ENCODE measurements at regions not wholly inside any gene's neighbourhood (a gene's known extent, or its start where the extent isn't known, plus 50 kb on each side); places are given as distances from the start of the nearest gene placed in this dataset.

DNA sequence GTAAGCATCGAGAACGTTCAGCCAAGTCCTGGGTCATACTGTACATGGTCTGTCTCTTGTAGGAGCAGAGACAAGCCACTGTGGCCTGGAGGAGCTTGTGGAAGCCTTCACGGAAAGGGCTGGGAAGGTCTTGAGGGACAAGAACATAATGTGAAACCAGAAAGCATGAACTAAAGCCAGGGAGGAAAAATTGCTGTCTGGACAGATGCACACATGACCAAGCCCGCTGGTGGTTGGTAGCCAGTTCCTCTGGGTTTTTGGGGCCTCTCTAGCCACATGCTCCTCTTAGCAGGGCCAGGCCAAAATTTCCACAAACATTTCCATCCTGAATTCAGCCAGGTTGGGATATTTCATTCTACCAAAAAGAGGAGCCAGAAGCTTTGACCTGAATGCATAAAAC is 196.2 kb upstream of the SIX2 start:
- TF ChIP-seq MAX (IDR thresholded peaks at IDR 0.05; ENCODE audit: low read depth, low read length), result no peak
- no peak for TF ChIP-seq POLR2A (IDR thresholded peaks at IDR 0.05; ENCODE audit: extremely low read depth, insufficient read length)
- no peak for TF ChIP-seq MYC (IDR thresholded peaks at IDR 0.05; ENCODE audit: low read depth, low read length)
- no peak for TF ChIP-seq CTCF (IDR thresholded peaks at IDR 0.05; ENCODE audit: low read depth, low read length)
- no peak for DNase-seq (ENCODE audit: low read depth)
- H3K4me3 ChIP-seq (ENCODE audit: low read depth, low read length), result no peak overlapping the region

GRCh38 chr2:45203400-45203799 is 194.1 kb upstream of the SIX2 start:
- no peak overlapping the region for H3K4me3 ChIP-seq (ENCODE audit: low read depth, low read length)
- TF ChIP-seq POLR2A (IDR thresholded peaks at IDR 0.05; ENCODE audit: extremely low read depth, insufficient read length) (no peak), MYC (IDR thresholded peaks at IDR 0.05; ENCODE audit: low read depth, low read length) (no peak), MAX (IDR thresholded peaks at IDR 0.05; ENCODE audit: low read depth, low read length) (no peak), CTCF (IDR thresholded peaks at IDR 0.05; ENCODE audit: low read depth, low read length) (no peak)
- no peak for DNase-seq (ENCODE audit: low read depth)

DNA sequence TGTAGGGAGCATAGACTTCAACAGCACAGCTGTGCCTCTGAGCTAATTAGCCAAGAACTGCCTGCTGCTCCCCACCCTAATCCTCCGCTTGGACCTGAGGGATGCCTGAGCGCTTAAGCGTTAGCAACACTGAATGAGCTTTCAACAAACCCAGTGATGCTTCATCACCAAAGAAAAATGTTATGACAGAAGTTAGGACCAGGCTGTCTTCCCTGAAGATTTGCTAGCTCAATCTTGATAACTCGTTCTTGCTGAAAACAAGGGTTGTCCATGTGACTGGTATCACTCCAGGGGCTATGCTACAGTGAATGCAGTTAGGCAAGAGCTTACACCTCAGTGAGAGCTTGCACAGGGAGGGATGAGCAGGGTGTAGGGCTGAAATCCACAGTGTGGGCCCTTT is 190.7 kb upstream of the SIX2 start:
- no peak for DNase-seq (ENCODE audit: low read depth)
- H3K4me3 ChIP-seq (ENCODE audit: low read depth, low read length), result no peak overlapping the region
- no peak for TF ChIP-seq MYC (IDR thresholded peaks at IDR 0.05; ENCODE audit: low read depth, low read length)
- TF ChIP-seq CTCF (IDR thresholded peaks at IDR 0.05; ENCODE audit: low read depth, low read length), result no peak
- no peak for TF ChIP-seq MAX (IDR thresholded peaks at IDR 0.05; ENCODE audit: low read depth, low read length)
- TF ChIP-seq POLR2A (IDR thresholded peaks at IDR 0.05; ENCODE audit: extremely low read depth, insufficient read length), result no peak

DNA sequence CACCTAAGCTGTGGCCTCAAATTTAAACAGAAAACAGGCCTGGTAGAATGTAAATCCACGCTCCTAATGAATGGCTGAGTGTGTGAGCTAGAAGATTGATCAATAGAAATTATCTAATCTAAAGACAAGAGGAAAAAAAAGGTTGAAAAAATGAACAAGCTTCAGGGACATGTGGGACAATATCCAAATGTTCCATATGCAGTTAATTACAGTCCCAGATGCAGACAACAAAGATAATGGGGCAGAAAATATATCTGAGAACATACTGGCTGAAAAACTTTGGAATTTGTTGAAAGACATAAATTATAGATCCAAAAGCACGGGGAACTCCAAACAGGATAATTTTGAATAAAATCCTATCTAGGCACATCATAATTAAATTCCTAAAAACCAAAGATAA is 186.7 kb upstream of the SIX2 start:
- TF ChIP-seq MAX (IDR thresholded peaks at IDR 0.05; ENCODE audit: low read depth, low read length), result no peak
- no peak for TF ChIP-seq POLR2A (IDR thresholded peaks at IDR 0.05; ENCODE audit: extremely low read depth, insufficient read length)
- no peak for TF ChIP-seq MYC (IDR thresholded peaks at IDR 0.05; ENCODE audit: low read depth, low read length)
- TF ChIP-seq CTCF (IDR thresholded peaks at IDR 0.05; ENCODE audit: low read depth, low read length), result no peak
- H3K4me3 ChIP-seq (ENCODE audit: low read depth, low read length), result no peak overlapping the region
- DNase-seq (ENCODE audit: low read depth), result no peak

DNA sequence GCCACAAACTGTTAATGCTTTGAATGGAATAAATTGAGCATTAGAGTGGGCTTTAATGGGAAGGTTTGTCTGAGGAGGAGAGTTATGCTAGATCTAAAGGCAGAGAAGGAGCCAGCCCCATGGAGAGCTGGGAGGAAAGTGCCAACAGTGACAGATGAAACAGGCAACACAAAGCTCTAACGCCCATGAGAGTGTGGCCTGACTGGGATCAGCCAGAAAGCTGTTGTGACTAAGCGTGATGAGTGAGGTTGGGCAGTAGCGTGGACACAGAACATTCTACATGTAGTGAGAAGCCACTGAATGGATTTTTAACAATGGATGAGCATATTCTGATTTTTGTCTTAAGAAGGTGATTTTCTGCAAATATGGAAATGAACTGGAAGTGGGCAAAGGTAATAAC is 185.3 kb upstream of the SIX2 start:
- H3K4me3 ChIP-seq (ENCODE audit: low read depth, low read length), result no peak overlapping the region
- no peak for DNase-seq (ENCODE audit: low read depth)
- no peak for TF ChIP-seq CTCF (IDR thresholded peaks at IDR 0.05; ENCODE audit: low read depth, low read length)
- no peak for TF ChIP-seq MAX (IDR thresholded peaks at IDR 0.05; ENCODE audit: low read depth, low read length)
- no peak for TF ChIP-seq MYC (IDR thresholded peaks at IDR 0.05; ENCODE audit: low read depth, low read length)
- TF ChIP-seq POLR2A (IDR thresholded peaks at IDR 0.05; ENCODE audit: extremely low read depth, insufficient read length), result no peak

- no peak overlapping the region for H3K4me3 ChIP-seq (ENCODE audit: low read depth, low read length)
- TF ChIP-seq POLR2A (IDR thresholded peaks at IDR 0.05; ENCODE audit: extremely low read depth, insufficient read length) (no peak), MYC (IDR thresholded peaks at IDR 0.05; ENCODE audit: low read depth, low read length) (no peak), MAX (IDR thresholded peaks at IDR 0.05; ENCODE audit: low read depth, low read length) (no peak), CTCF (IDR thresholded peaks at IDR 0.05; ENCODE audit: low read depth, low read length) (no peak)
- no peak for DNase-seq (ENCODE audit: low read depth)
Observed at GRCh38 chr2:45193581-45193980, 184.3 kb upstream of the SIX2 start.

Data from NB4 (cell line).